Transverse colon (tissue), 4 donors: ENCODE measurements at regions not wholly inside any gene's neighbourhood (a gene's known extent, or its start where the extent isn't known, plus 50 kb on each side); places are given as distances from the start of the nearest gene placed in this dataset.

ENCODE experiments used
- DNase-seq: peaks from one replicate; pipeline ENCODE4 v3.0.0-alpha.2; 2019
- H3K27ac ChIP-seq, 4 donors: fragments of 200-600 bp; sonication (generic); 2 replicates each; pipeline ENCODE4 v1.5.1; 2016 to 2018; ENCODE audit warnings: inconsistent platforms in 4 of 4
- H3K27me3 ChIP-seq: fragments of 200-600 bp; sonication (generic); 2 replicates; pipeline ENCODE4 v1.5.1; 2017; ENCODE audit warnings: inconsistent platforms
- H3K36me3 ChIP-seq, 4 donors: fragments of 200-600 bp; sonication (generic); 2 replicates each; pipeline ENCODE4 v1.5.1; 2017 to 2019; ENCODE audit warnings: inconsistent platforms in 4 of 4
- H3K4me1 ChIP-seq, 4 donors: fragments of 200-600 bp; sonication (generic); 2 replicates each; pipeline ENCODE4 v1.5.1; 2017 to 2020; ENCODE audit warnings: inconsistent platforms in 4 of 4
- H3K4me3 ChIP-seq, 4 donors: fragments of 200-600 bp; sonication (generic); 1 replicate in 1 of 4; 2 replicates in 3 of 4; pipeline versions ENCODE4 v1.5.1 to v1.6.1; 2017 to 2019; ENCODE audit warnings: inconsistent platforms in 4 of 4
- H3K9me3 ChIP-seq, 2 donors: fragments of 200-600 bp; sonication (generic); 2 replicates each; pipeline ENCODE4 v1.5.1; 2017 to 2019; ENCODE audit warnings: inconsistent platforms in 2 of 2
- EP300 ChIP-seq: sonication (generic); formaldehyde crosslinking; IDR thresholded peaks from one replicate; pipeline ENCODE4 v1.6.1; 2017; ENCODE audit warnings: antibody characterized with exemption, low read depth
- POLR2A ChIP-seq: fragments of 450-650 bp; IDR thresholded peaks from one replicate; pipeline ENCODE4 v1.6.1; 2016; ENCODE audit warnings: antibody characterized with exemption, mild to moderate bottlenecking, moderate library complexity
- POLR2AphosphoS5 ChIP-seq, 3 donors: sonication (generic); formaldehyde crosslinking; IDR thresholded peaks; one replicate each; pipeline ENCODE4 v1.6.1; 2016; ENCODE audit warnings: antibody characterized with exemption in 3 of 3
- WGBS, 2 donors: methylation state at CpG; one replicate each; pipeline ENCODE4 v1.1.5; 2018; ENCODE audit warnings: low coverage in 1 of 2; 5-methylcytosine and 5-hydroxymethylcytosine counted together
- in situ Hi-C, 4 donors: fragments of 200-750 bp; cut with MboI; loops; one replicate each; pipeline versions ENCODE4 v1.15.0 to v1.15.1; 2017; ENCODE audit warnings: low sequenced_read_pairs in 3 of 4, low pct_ligation_motif_present in 1 of 4, low pct_unique_long_range_greater_than_20kb in 1 of 4
- intact Hi-C: fragments of 100-400 bp; cut with DNase I; formaldehyde crosslinking; loops from one replicate; pipeline ENCODE4 v1.15.1; 2023; ENCODE audit warnings: low total_unique reads
- TF ChIP-seq, protein P1 (sequence below), 5 experiments: fragments of 200-600 bp in 3 of 5; fragments of 450-650 bp in 2 of 5; sonication (generic) in 3 of 5; IDR thresholded peaks; 1 replicate in 2 of 5; 2 replicates in 3 of 5; pipeline ENCODE4 v1.5.1; 2016 to 2017; ENCODE audit warnings: antibody characterized with exemption in 5 of 5, inconsistent platforms in 3 of 5, mild to moderate bottlenecking in 2 of 5, moderate library complexity in 1 of 5

DNA sequence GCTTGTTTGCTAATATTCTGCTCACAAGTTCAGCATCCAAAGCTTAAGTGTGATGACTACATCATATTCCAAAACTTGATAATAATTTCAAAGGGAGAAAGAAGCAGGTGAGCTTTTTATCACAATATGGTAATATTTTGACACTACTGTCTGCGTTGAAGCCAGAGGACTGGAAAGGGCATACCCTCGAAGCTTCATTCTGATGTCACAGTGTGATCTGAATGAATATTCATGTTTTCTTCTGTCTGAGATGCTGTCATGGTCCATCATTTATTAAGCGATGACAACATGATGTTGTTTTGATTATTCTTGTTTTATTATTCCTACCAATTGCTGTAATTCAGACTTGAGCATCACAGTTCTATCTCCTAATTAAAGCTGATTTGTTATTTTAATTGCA, 625.4 kb downstream of the ZPLD1 start:
- in situ Hi-C loops (no loop called here), intact Hi-C loops (no loop called here)
- Histone ChIP-seq H3K27me3 (no peaks in the 10 kb centered on the region), H3K4me1 (no peaks in the 10 kb centered on the region), H3K4me3 (no peak overlapping the region), H3K9me3 (no peaks in the 10 kb centered on the region), H3K36me3 (no peaks in the 10 kb centered on the region), H3K27ac (no peak overlapping the region)
- DNase-seq = no peak
- TF ChIP-seq POLR2AphosphoS5 (IDR thresholded peaks at IDR 0.05) (no peak), EP300 (no peak), POLR2A (no peak)
- TF ChIP-seq, protein P1, sequence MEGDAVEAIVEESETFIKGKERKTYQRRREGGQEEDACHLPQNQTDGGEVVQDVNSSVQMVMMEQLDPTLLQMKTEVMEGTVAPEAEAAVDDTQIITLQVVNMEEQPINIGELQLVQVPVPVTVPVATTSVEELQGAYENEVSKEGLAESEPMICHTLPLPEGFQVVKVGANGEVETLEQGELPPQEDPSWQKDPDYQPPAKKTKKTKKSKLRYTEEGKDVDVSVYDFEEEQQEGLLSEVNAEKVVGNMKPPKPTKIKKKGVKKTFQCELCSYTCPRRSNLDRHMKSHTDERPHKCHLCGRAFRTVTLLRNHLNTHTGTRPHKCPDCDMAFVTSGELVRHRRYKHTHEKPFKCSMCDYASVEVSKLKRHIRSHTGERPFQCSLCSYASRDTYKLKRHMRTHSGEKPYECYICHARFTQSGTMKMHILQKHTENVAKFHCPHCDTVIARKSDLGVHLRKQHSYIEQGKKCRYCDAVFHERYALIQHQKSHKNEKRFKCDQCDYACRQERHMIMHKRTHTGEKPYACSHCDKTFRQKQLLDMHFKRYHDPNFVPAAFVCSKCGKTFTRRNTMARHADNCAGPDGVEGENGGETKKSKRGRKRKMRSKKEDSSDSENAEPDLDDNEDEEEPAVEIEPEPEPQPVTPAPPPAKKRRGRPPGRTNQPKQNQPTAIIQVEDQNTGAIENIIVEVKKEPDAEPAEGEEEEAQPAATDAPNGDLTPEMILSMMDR (IDR thresholded peaks at IDR 0.05) = no peak
- WGBS, 2 donors = 74 to 85% methylated on average over 3 of the region's 3 CpGs

GRCh38 chr3:103067963-103068362, 633.1 kb downstream of the ZPLD1 start:
- Histone ChIP-seq H3K36me3 (no peaks in the 10 kb centered on the region), H3K27ac (no peak overlapping the region), H3K4me3 (no peak overlapping the region), H3K27me3 (no peaks in the 10 kb centered on the region), H3K9me3 (no peaks in the 10 kb centered on the region), H3K4me1 (no peaks in the 10 kb centered on the region)
- 80 to 96% methylated on average over 2 of the region's 2 CpGs for WGBS, 2 donors
- no peak for DNase-seq
- intact Hi-C loops = no loop called here
- TF ChIP-seq POLR2A = no peak
- no peak for TF ChIP-seq EP300
- TF ChIP-seq, protein P1 (IDR thresholded peaks at IDR 0.05) = no peak
- no peak for TF ChIP-seq POLR2AphosphoS5 (IDR thresholded peaks at IDR 0.05)
- in situ Hi-C loops = no loop called here

GRCh38 chr3:103075282-103075681, 640.5 kb downstream of the ZPLD1 start:
- 78 to 80% methylated on average over 2 of the region's 2 CpGs for WGBS, 2 donors
- Histone ChIP-seq H3K27ac (no peak overlapping the region), H3K27me3 (no peaks in the 10 kb centered on the region), H3K4me1 (no peaks in the 10 kb centered on the region), H3K36me3 (no peaks in the 10 kb centered on the region), H3K4me3 (no peak overlapping the region), H3K9me3 (no peaks in the 10 kb centered on the region)
- in situ Hi-C loops = no loop called here
- no peak for DNase-seq
- TF ChIP-seq, protein P1 (IDR thresholded peaks at IDR 0.05) = no peak
- TF ChIP-seq POLR2A = no peak
- TF ChIP-seq EP300 = no peak
- TF ChIP-seq POLR2AphosphoS5 (IDR thresholded peaks at IDR 0.05) = no peak
- intact Hi-C loops = no loop called here

DNA sequence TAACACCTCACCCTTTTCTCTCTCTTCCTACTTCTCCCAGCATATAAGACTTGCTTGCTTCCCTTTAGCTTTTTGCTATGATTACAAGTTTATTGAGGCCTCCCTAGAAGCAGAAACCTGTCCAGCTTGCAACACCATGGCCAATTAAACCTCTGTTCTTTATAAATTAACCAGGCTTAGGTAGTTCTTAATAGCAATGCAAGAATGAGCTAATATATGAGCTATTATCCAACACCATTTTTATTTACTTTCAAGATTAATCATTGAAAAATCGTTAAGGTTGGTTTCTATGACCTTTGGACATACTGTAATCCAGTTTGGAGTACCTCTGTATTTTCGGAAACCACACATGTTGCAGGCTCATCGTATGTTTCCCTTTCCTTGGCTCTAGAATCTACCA, 643.1 kb downstream of the ZPLD1 start:
- H3K27ac ChIP-seq = no peak overlapping the region
- no peaks in the 10 kb centered on the region for H3K27me3 ChIP-seq
- 66 to 77% methylated on average over 3 of the region's 3 CpGs for WGBS, 2 donors
- H3K36me3 ChIP-seq = no peaks in the 10 kb centered on the region
- H3K4me3 ChIP-seq = no peak overlapping the region
- no peaks in the 10 kb centered on the region for H3K9me3 ChIP-seq
- no peaks in the 10 kb centered on the region for H3K4me1 ChIP-seq
- DNase-seq = no peak
- TF ChIP-seq EP300 (no peak), POLR2A (no peak), POLR2AphosphoS5 (IDR thresholded peaks at IDR 0.05) (no peak)
- TF ChIP-seq, protein P1 (IDR thresholded peaks at IDR 0.05) = no peak
- in situ Hi-C loops = no loop called here
- intact Hi-C loops = no loop called here
